HFFc6 (cell line): ENCODE measurements at regions not wholly inside any gene's neighbourhood (a gene's known extent, or its start where the extent isn't known, plus 50 kb on each side); places are given as distances from the start of the nearest gene placed in this dataset.

Experiments used
- DNase-seq: peaks from one replicate; pipeline ENCODE4 v3.0.0-alpha.2; 2018
- H3K27ac Mint-ChIP-seq: 2 replicates; pipeline ENCODE4 v1.8.0; 2020; ENCODE audit warnings: mild to moderate bottlenecking, mixed read lengths
- H3K27me3 Mint-ChIP-seq: 2 replicates; pipeline ENCODE4 v1.8.0; 2021; ENCODE audit warnings: mild to moderate bottlenecking, moderate library complexity, mixed read lengths; ENCODE audit not compliant: insufficient read depth
- H3K36me3 Mint-ChIP-seq: 2 replicates; pipeline ENCODE4 v1.8.0; 2021; ENCODE audit warnings: low read depth, mixed read lengths
- H3K4me1 Mint-ChIP-seq: 2 replicates; pipeline ENCODE4 v1.8.0; 2020; ENCODE audit warnings: low read depth, mixed read lengths
- H3K4me3 Mint-ChIP-seq: 2 replicates; pipeline ENCODE4 v1.8.0; 2020; ENCODE audit warnings: mild to moderate bottlenecking, moderate library complexity, mixed read lengths
- H3K9me3 Mint-ChIP-seq: 2 replicates; pipeline ENCODE4 v1.8.0; 2020; ENCODE audit warnings: mild to moderate bottlenecking, mixed read lengths
- CTCF ChIP-seq: fragments of 200-600 bp; sonication (generic); IDR thresholded peaks from 2 replicates; pipeline ENCODE4 v1.5.0; 2021; ENCODE audit warnings: antibody characterized with exemption, mild to moderate bottlenecking

- no peaks in the 10 kb centered on the region; the same call in 1 of the 2 replicates for H3K27me3 Mint-ChIP-seq
- peak overlapping the region; percentile 75 for H3K4me3 Mint-ChIP-seq
- no peak for TF ChIP-seq CTCF
- no peaks in the 10 kb centered on the region for H3K9me3 Mint-ChIP-seq
- H3K4me1 Mint-ChIP-seq: peaks cover 42% of the 10 kb centered on the region
- no peaks in the 10 kb centered on the region for H3K36me3 Mint-ChIP-seq
- H3K27ac Mint-ChIP-seq: peak overlapping the region; percentile 92
- peak; percentile 76 for DNase-seq
Observed at GRCh38 chr5:93359296-93359959, 221.6 kb downstream of the NR2F1-AS1 start.

GRCh38 chr5:93358176-93358575 lies 222.8 kb downstream of the NR2F1-AS1 start:
- no peaks in the 10 kb centered on the region; the same call in 1 of the 2 replicates for H3K27me3 Mint-ChIP-seq
- no peaks in the 10 kb centered on the region for H3K9me3 Mint-ChIP-seq
- no peak for TF ChIP-seq CTCF
- no peaks in the 10 kb centered on the region for H3K36me3 Mint-ChIP-seq
- no peak for DNase-seq
- no peak overlapping the region for H3K4me3 Mint-ChIP-seq
- H3K27ac Mint-ChIP-seq: no peak overlapping the region; the same call in 1 of the 2 replicates
- peaks cover 42% of the 10 kb centered on the region for H3K4me1 Mint-ChIP-seq

- no peaks in the 10 kb centered on the region; the same call in 1 of the 2 replicates for H3K27me3 Mint-ChIP-seq
- H3K36me3 Mint-ChIP-seq: no peaks in the 10 kb centered on the region
- no peaks in the 10 kb centered on the region for H3K9me3 Mint-ChIP-seq
- H3K27ac Mint-ChIP-seq: no peak overlapping the region; the same call in 1 of the 2 replicates
- H3K4me3 Mint-ChIP-seq: no peak overlapping the region
- no peak for TF ChIP-seq CTCF
- DNase-seq: no peak
- H3K4me1 Mint-ChIP-seq: peaks cover 42% of the 10 kb centered on the region
Observed at GRCh38 chr5:93357686-93358085, 223.3 kb downstream of the NR2F1-AS1 start.

- H3K4me3 Mint-ChIP-seq: no peak overlapping the region
- H3K27me3 Mint-ChIP-seq: no peaks in the 10 kb centered on the region; the same call in 1 of the 2 replicates
- no peak for DNase-seq
- TF ChIP-seq CTCF: no peak
- H3K36me3 Mint-ChIP-seq: no peaks in the 10 kb centered on the region
- no peaks in the 10 kb centered on the region for H3K9me3 Mint-ChIP-seq
- H3K4me1 Mint-ChIP-seq: peaks cover 42% of the 10 kb centered on the region
- H3K27ac Mint-ChIP-seq: no peak overlapping the region
Observed at GRCh38 chr5:93355691-93356090, 225.3 kb downstream of the NR2F1-AS1 start.

- no peaks in the 10 kb centered on the region for H3K36me3 Mint-ChIP-seq
- no peak overlapping the region for H3K27ac Mint-ChIP-seq
- no peaks in the 10 kb centered on the region for H3K9me3 Mint-ChIP-seq
- H3K4me3 Mint-ChIP-seq: no peak overlapping the region
- TF ChIP-seq CTCF: no peak
- peaks cover 29% of the 10 kb centered on the region for H3K4me1 Mint-ChIP-seq
- no peaks in the 10 kb centered on the region; the same call in 1 of the 2 replicates for H3K27me3 Mint-ChIP-seq
- no peak for DNase-seq
Observed at GRCh38 chr5:93352186-93352585, 228.8 kb downstream of the NR2F1-AS1 start.
